NCI-H2171 treated with DMSO at 0.1 percent for 48 hours (cell line): ENCODE measurements at regions not wholly inside any gene's neighbourhood (a gene's known extent, or its start where the extent isn't known, plus 50 kb on each side); places are given as distances from the start of the nearest gene placed in this dataset.
"Not testable (repeated sequence)": the region's sequence is repeated elsewhere in the genome, so short reads cannot be mapped to it uniquely, and the experiment has no call there.

Source experiments
- DNase-seq: peaks from one replicate; lab custom pipeline; 2025; lab: John Stamatoyannopoulos, UW

DNA sequence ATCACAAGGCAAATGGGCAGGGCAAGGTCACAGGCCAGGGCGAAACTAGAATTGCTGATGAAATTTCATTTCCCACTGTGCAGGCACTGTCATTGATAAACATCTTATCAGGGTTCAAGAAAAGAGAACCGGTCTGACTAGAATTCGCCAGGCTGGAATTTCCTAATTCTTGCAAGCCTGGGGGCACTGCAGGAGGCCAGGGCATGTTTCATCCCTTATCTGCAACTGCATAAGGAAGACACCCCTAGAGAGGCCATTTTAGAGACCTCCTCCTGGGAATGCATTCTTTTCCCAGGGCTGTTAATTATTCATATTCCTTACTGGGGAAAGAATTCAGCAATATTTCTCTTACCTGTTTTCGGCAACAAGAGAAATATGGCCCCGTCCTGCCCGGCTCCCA, 266.2 kb upstream of the CYLC2 start:
- DNase-seq = no peak

- DNase-seq = no peak
These were observed 280.9 kb upstream of the CYLC2 start for GRCh38 chr9:102714184-102714583.

DNA sequence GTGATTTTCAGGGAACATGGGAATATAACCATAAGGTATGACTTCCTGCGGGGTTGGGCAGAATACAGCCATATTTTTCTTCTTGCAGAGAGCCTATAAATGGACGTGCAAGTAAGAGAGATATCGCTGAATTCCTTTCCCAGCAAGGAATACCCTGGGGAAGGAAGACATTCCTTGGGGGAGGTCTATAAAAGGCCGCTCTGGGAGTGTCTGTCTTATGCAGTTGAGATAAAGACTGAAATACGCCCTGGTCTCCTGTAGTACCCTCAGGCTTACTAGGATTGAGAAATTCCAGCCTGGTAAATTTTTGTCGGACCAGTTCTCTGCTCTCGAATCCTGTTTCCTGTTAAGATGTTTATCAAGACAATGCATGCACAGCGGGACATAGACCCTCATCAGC, 282.2 kb upstream of the CYLC2 start:
- not testable (repeated sequence) for DNase-seq

GRCh38 chr9:102700936-102701335, 294.2 kb upstream of the CYLC2 start:
- DNase-seq = no peak

DNA sequence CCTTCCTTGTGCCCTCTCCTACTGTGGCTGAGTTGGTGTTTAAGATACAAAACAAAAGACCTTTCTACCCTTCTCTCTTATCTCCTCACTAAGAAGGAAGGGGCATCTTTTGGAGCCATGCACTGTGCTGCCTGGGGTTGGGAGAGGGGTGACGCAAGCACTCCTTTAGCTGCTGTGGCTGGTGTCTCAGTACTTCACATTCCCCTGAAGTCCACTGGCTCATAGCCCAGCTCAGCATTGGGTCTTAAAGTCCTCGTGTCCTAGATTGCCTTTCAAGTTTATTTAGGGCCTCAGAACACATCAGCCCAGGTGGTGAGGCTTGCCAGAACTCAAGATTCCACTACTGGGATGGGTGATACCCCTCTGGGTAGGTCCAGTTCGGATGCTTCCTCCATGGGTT, 325.9 kb upstream of the CYLC2 start:
- no peak for DNase-seq

DNA sequence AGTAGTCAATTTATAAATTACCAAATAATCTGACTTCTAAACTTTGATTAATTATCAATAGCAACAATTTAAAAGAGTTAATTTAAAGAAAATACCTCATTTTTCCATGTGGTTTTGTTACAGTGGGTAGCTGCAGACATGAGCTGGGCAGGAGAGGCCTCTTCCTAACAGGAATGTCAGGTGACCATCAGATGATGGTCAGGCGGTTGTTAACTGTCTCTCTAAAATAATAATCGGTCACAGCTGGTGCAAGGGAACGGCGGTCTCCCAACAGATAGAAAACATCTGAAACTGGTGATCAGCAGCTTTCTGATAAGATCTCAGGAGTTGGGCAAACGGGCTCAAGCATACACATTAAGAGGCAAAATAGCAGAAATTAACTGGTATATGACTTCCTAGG, 342.7 kb upstream of the CYLC2 start:
- DNase-seq = no peak

- no peak for DNase-seq
These were observed 344.2 kb upstream of the CYLC2 start for GRCh38 chr9:102650896-102651295.

DNA sequence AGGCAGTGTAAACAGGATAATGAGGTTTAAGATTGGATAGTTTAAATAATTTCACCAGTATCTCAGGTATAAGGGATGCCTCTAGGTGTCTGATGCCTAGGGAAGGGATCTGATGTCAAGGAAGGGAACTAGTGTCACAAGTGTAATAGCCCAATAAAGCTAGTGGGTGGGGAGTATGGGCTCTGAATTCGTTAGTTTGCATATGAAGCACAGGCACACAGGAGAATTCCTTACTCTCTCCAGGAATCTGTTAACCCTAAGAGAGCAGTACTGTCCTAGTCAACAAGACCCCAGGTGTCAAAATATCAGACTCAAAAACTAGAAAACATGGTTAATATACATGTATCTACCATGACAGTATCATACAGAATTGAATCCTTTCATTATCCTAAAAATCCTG, 352.5 kb upstream of the CYLC2 start:
- DNase-seq = no peak

- peak; percentile 36 for DNase-seq
These were observed 363.6 kb upstream of the CYLC2 start for GRCh38 chr9:102631559-102631958.

GRCh38 chr9:102609461-102609860, 385.7 kb upstream of the CYLC2 start:
- no peak for DNase-seq

- not testable (repeated sequence) for DNase-seq
These were observed 391.6 kb upstream of the CYLC2 start for GRCh38 chr9:102603198-102604195.

DNA sequence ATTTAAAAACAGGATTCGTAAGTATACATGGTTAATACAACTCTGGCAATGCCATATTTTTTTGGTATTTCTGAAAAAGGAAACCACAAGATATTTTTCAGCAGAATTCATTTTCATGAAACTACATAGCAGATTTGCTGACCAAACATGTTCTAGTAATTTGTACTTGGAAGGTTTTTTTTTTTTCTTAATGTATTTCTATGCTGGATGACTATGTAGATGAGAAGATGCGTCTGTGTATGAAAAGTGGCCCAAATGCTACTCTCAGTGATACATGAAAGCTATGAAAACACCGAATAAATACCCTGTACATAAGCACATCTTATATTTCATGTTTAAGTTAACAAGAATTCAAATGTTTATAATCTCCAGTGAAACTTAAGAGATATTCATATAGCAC, 400.9 kb upstream of the CYLC2 start:
- DNase-seq = peak; percentile 24

- DNase-seq = no peak
These were observed 407.9 kb upstream of the CYLC2 start for GRCh38 chr9:102587281-102587680.

- no peak for DNase-seq
These were observed 425.7 kb upstream of the CYLC2 start for GRCh38 chr9:102569436-102569835.

DNA sequence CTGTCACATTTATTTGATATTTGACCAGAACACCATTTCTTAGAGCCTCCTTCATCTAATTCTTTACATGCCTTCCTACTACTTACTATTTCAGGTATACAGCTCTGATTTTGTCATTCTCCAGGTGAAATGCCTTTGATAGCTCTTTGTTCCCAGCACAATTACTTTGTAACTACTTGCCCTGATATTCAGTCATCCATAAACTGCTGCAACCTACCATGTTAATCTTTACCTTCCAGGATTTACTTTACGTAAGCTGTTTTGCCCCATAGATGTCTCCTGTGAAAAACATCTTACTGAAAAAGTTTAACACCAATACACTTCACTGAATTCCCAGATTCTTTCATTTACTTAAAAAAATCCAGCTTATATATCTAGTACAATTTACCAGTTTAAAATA, 443.8 kb upstream of the CYLC2 start:
- no peak for DNase-seq

- DNase-seq = no peak
These were observed 444.2 kb upstream of the CYLC2 start for GRCh38 chr9:102550886-102551285.

DNA sequence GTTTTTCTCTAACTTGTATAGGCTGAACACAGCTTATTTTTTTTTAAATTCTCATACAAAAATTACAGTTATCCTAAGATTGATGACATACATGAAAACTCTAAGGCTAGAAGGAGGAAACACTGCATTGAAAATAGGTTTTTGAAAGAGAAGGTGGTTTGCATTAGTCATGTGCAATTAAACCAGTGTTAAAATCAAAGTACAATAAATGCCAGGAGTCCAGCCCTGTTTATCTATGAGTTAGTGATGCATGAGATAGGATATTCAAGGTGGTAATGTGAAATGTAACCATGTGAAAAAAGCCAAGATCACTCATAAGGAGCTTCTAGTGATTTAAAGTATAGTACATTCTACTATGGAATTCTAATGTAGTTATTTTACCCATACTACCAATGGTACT, 444.9 kb upstream of the CYLC2 start:
- no peak for DNase-seq

- DNase-seq = no peak
These were observed 461.1 kb upstream of the CYLC2 start for GRCh38 chr9:102534031-102534430.

- no peak for DNase-seq
These were observed 473.9 kb upstream of the CYLC2 start for GRCh38 chr9:102521097-102521755.

DNA sequence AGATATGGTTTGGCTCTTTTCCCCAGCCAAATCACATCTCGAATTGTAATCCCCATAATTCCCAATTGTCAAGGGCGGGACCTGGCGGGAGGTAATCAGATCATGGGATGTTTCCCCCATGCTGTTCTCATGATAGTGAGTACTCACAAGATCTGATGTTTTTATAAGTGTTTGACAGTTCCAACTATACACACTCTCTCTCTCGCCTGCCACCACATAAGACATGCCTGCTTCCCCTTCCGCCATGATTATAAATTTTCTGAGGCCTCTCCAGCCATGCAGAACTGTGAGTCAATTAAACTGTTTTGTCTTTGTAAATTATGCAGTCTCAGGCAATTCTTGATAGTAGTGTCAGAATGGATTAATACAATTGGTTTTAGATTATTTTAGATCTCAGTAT, 475.7 kb upstream of the CYLC2 start:
- no peak for DNase-seq

- no peak for DNase-seq
These were observed 476.8 kb upstream of the CYLC2 start for GRCh38 chr9:102518324-102518723.

DNA sequence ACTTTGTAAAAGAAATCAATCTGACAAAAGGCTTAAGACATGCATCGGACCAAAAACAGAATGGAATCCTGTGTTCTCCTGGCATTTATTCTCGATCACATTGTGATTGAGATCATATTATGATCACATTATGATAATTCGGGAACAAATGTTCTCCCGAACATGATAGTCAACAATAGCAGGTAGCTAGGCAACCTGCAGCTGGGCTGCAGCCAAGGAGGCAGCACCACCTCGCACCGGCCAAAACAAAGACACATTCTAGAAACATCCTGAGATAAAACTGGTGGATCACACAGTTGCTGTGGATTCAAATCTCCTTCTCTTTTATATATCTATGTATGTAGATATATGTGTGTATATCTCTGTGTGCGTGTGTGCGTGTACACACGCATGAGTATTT, 480.6 kb upstream of the CYLC2 start:
- peak; percentile 11 for DNase-seq

DNA sequence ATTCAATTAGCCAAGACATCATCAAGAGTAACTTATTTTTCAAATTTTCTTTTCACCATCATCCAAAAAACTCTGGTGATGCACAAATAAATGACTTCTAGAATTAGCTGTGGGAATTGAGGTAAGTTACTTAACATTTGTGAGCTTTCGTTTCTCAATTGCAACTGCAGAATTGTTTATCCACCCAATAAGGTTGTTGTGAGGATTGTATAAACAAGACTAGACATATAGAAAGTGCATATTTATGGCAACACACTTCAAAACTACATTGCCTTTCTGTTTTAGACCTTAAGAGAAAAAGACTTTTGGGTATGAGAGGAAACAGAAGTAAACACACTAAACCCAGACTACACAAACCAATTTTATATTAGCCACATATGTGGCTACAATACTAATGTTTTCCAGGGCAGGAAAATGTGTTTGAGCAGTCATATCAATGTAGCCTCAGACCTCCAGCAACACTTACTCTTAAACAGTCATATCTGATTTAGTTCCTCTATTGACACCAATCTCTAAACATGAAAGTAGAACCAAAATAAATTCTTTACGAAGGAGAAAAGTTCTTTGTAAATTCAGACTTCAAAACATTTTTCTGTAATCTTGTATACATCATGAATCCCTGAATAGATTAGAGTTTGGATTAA, 488.0 kb upstream of the CYLC2 start:
- no peak for DNase-seq
